ENCODE measurements at regions not wholly inside any gene's neighbourhood (a gene's known extent, or its start where the extent isn't known, plus 50 kb on each side); places are given as distances from the start of the nearest gene placed in this dataset.

GRCh38 chr10:10684972-10685371 lies 332.7 kb upstream of the CELF2 start:
- TF ChIP-seq, protein P1, sequence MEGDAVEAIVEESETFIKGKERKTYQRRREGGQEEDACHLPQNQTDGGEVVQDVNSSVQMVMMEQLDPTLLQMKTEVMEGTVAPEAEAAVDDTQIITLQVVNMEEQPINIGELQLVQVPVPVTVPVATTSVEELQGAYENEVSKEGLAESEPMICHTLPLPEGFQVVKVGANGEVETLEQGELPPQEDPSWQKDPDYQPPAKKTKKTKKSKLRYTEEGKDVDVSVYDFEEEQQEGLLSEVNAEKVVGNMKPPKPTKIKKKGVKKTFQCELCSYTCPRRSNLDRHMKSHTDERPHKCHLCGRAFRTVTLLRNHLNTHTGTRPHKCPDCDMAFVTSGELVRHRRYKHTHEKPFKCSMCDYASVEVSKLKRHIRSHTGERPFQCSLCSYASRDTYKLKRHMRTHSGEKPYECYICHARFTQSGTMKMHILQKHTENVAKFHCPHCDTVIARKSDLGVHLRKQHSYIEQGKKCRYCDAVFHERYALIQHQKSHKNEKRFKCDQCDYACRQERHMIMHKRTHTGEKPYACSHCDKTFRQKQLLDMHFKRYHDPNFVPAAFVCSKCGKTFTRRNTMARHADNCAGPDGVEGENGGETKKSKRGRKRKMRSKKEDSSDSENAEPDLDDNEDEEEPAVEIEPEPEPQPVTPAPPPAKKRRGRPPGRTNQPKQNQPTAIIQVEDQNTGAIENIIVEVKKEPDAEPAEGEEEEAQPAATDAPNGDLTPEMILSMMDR (conservative IDR thresholded peaks at IDR 0.05), result no peak
- no peak for TF ChIP-seq EZH2 (IDR thresholded peaks at IDR 0.05; ENCODE audit: low read depth)
